TTC549 (cell line): ENCODE measurements at regions not wholly inside any gene's neighbourhood (a gene's known extent, or its start where the extent isn't known, plus 50 kb on each side); places are given as distances from the start of the nearest gene placed in this dataset.

ENCODE experiments used
- FAIRE-seq: peaks from 2 replicates; lab custom pipeline; 2012; peaks lifted over from hg19 to GRCh38; lab: Jason Lieb, UNC

GRCh38 chr2:66966631-66967030 is 430.5 kb upstream of the ETAA1 start:
- no peak for FAIRE-seq

- FAIRE-seq = no peak
These were observed 428.2 kb upstream of the ETAA1 start for GRCh38 chr2:66968946-66969345.

- no peak for FAIRE-seq
These were observed 416.1 kb upstream of the ETAA1 start for GRCh38 chr2:66981074-66981473.

- no peak for FAIRE-seq
These were observed 414.4 kb upstream of the ETAA1 start for GRCh38 chr2:66982766-66983165.

- no peak for FAIRE-seq
These were observed 412.3 kb upstream of the ETAA1 start for GRCh38 chr2:66984864-66985263.

- no peak for FAIRE-seq
These were observed 411.2 kb upstream of the ETAA1 start for GRCh38 chr2:66985906-66986305.

GRCh38 chr2:66987733-66988132 is 409.4 kb upstream of the ETAA1 start:
- FAIRE-seq = no peak

GRCh38 chr2:66994654-66995053 is 402.5 kb upstream of the ETAA1 start:
- no peak for FAIRE-seq

GRCh38 chr2:66995636-66996035 is 401.5 kb upstream of the ETAA1 start:
- no peak for FAIRE-seq

GRCh38 chr2:67002618-67003371 is 394.3 kb upstream of the ETAA1 start:
- no peak for FAIRE-seq

- no peak for FAIRE-seq
These were observed 390.7 kb upstream of the ETAA1 start for GRCh38 chr2:67006373-67006960.

GRCh38 chr2:67008155-67008554 is 389.0 kb upstream of the ETAA1 start:
- no peak for FAIRE-seq

GRCh38 chr2:67012165-67012564 is 385.0 kb upstream of the ETAA1 start:
- no peak for FAIRE-seq

- FAIRE-seq = no peak
These were observed 383.3 kb upstream of the ETAA1 start for GRCh38 chr2:67013821-67014220.

- no peak for FAIRE-seq
These were observed 381.5 kb upstream of the ETAA1 start for GRCh38 chr2:67015681-67016080.

GRCh38 chr2:67018301-67018700 is 378.8 kb upstream of the ETAA1 start:
- no peak for FAIRE-seq

- FAIRE-seq = no peak
These were observed 365.1 kb upstream of the ETAA1 start for GRCh38 chr2:67032076-67032475.

- no peak for FAIRE-seq
These were observed 360.7 kb upstream of the ETAA1 start for GRCh38 chr2:67036444-67036843.

- FAIRE-seq = no peak
These were observed 359.5 kb upstream of the ETAA1 start for GRCh38 chr2:67037655-67038054.

GRCh38 chr2:67038195-67038594 is 358.9 kb upstream of the ETAA1 start:
- no peak for FAIRE-seq

- no peak for FAIRE-seq
These were observed 358.1 kb upstream of the ETAA1 start for GRCh38 chr2:67039058-67039457.

GRCh38 chr2:67039517-67040103 is 357.5 kb upstream of the ETAA1 start:
- no peak for FAIRE-seq

- no peak for FAIRE-seq
These were observed 356.1 kb upstream of the ETAA1 start for GRCh38 chr2:67041051-67041450.
